Stimulated activated CD4-positive, alpha-beta T cell treated with anti-CD3 and anti-CD28 coated beads, Interleukin-4, amount 100 ng/mL, for 1 hour (primary cell): ENCODE measurements at regions not wholly inside any gene's neighbourhood (a gene's known extent, or its start where the extent isn't known, plus 50 kb on each side); places are given as distances from the start of the nearest gene placed in this dataset.

Experiments used
- DNase-seq: peaks from one replicate; pipeline ENCODE4 v3.0.0-alpha.2; 2020

DNA sequence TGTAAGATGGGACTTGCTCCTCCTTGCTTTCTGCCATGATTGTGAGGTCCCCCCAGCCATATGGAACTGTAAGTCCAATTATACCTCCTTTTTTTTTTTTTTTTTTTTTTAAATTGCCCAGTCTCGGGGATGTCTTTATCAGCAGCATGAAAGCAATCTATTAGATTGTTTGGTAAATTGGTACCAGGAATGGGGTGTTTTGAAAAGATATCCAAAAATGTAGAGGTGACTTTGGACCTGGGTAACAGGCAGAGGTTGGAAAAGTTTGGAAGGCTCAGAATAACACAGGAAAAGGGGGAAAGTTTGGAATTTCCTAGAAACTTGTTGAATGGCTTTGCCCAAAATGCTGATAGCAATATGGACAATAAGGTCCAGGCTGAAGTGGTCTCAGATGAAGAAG, 545.8 kb upstream of the ALCAM start:
- no peak for DNase-seq

DNA sequence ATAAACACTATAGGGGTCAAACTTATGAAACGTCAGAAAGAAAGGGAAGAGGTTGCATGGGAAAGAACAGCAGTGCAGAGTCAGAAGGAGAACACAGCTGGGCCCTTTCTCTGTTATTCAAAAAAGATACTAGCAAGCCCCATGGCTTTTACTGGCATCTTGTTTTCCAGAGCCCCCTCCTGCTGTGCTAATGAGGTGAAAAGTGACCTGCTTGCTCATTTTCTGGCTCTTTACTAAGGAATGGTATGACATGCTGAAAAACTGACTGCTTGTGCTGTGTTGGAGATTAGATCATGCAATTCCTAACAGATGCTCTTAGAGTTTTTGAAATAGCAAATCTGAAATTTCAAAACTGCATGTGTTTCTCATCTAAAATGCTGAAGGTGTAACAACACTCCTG, 541.6 kb upstream of the ALCAM start:
- DNase-seq = no peak

DNA sequence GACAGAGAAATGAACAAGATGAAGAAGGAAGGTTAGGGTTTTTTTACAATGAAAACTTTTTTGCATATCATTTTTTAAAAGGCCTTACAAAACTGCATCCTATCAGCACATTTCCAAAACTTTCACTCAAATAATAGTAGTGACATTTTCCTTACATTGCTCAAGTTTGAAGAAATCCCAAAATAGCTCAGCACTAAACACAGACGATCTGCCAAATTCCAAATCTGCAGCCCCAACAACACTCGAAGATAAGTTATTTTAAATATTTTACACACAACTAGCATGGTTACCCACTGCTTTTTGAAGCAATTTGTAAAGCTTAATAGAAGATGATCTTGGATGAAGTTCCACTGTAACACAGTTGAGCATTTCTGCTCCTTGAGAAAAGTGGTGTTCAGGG, 535.6 kb upstream of the ALCAM start:
- no peak for DNase-seq

DNA sequence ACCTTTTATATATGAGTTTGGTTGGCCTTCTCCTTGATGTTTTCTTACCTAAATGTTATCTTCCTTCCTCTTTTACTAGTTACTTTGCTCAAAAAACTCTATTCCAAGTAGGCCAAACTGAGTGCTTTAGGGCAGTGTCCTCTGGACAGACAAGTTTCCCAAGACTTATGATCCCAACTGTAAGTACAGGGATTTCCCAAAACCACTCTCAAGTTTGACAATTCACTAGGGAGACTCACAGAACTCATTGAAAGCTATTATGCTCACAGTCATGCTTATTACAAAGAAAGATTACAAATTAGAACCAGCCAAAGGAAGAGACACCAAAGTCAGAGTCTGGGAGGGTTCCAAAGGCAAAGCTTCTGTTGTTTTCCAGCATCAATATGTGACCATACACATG, 534.2 kb upstream of the ALCAM start:
- DNase-seq = no peak

DNA sequence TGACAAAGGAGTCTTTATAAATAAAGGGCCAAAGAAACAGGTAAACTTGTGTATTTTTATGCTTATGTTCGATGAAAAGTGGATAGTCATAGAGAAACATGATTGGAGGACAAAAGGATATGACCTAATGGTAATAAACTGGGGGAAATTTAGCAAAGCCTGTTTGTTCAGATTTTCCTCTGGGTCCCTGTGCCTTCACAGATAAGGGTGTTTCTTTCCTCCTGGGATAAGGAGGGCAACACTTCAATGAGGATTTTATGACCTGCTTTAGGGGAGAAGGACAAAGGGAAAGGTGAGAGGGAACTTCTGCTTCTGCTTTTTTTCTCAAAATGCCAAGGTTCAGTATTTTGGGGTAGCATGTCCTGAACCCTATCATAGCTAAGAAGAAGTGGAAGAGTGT, 531.3 kb upstream of the ALCAM start:
- DNase-seq = no peak

DNA sequence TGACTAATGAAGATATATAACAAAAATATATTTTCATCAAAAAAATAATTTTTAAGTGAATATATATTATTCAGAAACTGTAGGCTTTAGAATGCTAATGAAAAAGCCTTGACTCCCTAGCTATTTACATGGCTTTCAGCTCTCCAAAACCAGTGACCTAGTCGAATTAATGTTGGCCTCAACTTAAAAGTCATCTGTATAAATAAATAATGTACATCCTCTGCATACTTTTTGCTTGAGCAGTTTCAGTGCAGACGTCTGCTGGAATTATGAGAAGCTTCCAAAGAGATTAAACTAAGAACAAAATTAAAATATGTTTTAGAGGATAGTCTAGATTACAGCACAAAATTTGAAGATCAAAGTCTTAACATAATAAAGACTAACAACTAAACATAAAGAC, 520.4 kb upstream of the ALCAM start:
- no peak for DNase-seq

DNA sequence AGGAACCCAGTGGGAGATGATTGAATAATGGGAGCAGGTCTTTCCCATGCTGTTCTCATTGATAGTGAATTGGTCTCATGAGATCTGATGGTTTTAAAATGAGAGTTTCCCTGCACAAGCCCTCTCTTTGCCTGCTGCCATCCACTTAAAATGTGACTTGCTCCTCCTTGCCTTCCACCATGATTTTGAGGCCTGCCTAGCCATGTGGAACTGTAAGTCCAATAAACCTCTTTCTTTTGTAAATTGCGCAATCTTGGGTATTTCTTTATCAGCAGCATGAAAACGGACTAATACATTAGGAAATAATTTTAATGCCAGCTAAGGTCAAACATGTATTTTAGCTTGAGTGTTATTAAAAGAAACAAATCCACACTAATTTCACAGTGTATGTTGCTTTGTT, 517.6 kb upstream of the ALCAM start:
- DNase-seq = no peak

DNA sequence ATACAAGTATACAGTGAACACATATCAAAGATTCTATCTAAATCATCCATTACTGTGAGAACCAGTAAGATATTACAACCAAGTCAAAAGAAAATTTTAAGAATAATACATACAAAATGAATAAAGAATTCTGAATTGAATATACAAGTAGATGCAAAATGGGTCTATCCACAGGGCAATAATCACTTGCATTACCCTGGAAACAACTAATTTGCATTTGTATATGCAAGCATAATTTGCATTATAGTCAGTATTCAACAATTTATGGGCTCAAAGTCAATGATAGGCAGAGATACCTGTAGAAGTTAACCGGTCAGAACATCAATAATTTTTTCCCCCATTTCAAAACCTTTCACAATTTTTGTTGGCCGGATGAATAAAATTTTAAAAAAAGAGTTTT, 512.2 kb upstream of the ALCAM start:
- no peak for DNase-seq

DNA sequence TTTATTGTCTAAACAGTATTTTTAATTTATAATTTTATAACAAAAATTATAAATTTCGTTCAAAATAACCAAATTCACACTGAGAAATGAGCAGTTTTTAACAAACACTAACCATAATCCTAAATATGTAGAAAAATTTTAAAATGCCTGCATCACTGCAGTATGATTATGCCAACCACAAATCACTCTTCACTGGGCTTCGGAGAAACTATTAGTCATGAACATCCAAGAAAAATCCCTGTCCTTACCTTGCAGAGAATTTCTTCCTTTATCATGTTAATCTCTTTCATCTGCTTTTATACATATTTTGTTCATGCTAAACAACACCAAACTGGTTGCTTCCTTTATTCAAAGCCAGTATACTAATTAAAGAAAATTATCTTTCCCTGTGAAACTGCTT, 511.0 kb upstream of the ALCAM start:
- DNase-seq = no peak

DNA sequence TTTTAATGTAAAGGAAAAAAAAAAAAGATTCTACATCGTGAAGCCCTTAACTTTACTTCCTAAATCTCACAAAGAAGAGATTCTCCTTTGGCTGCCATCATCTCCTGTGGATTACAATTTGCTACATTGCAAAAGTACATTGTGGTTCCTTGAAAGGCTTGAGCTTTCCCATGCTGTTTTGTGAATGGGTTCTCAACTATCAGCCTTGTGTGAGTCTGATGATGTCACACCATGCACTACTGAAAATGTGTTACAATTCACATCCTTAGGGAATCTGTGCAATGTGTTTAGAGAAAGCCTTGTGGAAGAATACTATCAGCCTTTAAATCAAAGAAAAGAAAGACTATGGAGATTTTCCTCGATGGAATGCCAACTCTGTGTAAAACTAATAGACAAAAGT, 510.0 kb upstream of the ALCAM start:
- no peak for DNase-seq

DNA sequence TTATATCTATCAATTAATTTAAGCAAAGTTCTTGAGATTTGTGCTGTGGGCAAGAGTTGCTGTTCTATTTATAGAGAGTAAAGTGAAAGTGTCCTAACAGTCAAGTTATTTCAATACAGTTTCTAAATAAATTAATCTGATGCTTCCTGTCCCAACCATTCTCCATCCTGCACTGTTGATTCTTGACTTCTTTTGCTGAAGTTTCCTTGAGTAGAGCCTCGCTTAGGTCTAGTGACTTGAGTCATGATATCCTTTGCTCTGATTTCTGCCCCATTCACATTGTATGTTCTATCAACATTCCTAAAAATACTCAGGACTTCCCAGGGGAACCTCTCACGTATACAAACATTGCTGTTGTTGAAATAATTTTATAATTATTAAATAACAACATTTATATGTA, 498.4 kb upstream of the ALCAM start:
- DNase-seq = no peak

DNA sequence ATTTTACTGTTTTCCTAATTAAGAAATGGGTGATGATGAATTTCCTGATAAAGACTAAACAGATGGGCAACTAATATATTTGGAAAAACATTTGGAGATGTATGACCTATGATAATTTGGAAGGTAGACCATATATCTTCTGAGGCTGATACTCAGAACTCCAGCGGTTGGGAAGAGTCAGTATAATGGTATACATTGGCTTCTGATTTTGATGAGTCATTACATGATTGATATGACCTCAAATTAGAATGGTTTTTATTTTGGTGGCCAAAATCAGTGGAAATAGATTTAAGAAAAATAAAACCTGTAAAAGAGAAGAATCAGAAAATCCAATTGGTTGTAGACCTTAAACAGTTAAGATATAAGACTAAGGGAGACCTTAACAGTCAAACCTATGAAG, 496.4 kb upstream of the ALCAM start:
- no peak for DNase-seq

DNA sequence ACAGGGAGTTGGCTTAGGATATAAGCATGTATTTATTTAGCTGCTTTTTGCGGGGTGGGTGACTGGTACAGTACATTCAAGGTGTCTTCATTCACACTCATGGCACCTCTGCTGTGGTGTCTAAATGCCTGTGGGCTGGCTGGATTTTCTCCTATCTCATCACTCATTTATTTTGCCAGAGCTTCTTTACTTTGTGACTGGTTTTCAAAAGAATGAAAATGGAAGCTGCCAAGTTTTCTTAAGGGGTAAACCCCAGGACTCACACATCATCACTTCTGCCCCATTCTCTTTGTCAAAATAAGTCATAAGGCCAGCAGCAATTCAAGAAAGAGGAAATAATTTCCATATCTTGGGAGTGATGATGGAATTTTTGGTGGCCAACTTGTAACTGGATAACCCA, 493.4 kb upstream of the ALCAM start:
- no peak for DNase-seq

DNA sequence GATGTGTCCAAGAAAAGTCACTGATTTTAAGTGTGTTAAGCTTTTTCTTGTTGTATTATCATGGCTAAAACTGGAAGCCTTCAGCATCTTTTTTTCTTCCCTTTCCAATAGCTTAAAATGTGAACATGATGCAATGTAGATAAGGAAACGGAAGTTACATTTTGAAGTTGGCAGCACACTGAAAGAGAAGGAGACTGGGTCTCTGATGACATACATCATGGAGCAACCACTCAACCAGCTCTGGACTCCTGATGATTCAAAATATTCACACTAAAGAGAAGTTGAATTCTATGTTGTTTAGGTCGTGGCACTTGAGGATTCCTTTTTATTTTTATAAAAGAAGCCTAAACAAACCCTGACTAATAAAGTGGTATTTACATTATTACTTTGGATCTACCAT, 488.3 kb upstream of the ALCAM start:
- DNase-seq = no peak

DNA sequence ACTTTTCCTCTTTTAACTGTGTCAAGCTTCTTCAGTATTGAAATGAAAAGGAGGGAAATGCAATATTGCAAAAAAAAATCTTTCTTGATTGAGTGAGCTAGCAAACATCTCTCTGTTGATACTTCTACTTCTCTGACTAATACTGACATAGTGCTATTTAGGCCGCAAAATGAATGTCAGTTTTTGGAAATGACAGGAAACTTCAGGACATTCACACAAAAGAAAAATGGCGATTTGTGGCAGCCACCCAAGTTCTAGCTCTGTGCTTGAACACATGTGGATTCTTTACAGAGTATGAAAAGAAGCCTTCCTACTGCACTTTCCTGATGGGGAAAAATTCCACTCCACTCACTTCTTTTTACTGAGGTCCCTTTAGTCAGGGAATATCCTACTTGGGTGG, 486.8 kb upstream of the ALCAM start:
- no peak for DNase-seq

DNA sequence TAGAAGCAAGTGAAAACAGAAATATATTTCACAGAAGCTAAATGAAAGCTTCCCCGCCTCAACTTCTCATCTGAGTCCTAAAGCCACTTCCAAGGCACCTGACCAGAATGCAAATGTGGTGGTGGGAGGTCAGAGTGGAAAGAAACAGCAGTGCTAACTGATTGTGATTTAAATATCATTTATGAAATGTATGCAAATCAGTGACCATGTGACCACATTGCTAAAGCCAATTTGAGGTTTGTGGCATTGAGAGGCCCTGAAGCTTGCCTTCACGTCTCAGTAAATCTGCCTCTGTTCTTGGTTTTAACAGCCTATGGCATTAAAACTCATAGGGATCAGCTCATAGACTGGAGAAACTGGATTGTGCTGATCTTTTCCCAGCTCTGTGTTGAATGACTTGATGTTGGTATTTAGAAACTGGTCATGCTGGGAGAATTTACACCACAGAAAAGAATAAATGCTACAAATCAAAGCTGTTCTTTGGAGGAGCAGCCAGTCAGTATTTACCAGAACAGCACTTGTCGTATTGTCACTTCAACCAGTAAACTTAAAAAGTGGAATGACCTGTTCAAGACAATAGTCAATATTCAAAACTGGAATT, 481.4 kb upstream of the ALCAM start:
- DNase-seq = no peak

DNA sequence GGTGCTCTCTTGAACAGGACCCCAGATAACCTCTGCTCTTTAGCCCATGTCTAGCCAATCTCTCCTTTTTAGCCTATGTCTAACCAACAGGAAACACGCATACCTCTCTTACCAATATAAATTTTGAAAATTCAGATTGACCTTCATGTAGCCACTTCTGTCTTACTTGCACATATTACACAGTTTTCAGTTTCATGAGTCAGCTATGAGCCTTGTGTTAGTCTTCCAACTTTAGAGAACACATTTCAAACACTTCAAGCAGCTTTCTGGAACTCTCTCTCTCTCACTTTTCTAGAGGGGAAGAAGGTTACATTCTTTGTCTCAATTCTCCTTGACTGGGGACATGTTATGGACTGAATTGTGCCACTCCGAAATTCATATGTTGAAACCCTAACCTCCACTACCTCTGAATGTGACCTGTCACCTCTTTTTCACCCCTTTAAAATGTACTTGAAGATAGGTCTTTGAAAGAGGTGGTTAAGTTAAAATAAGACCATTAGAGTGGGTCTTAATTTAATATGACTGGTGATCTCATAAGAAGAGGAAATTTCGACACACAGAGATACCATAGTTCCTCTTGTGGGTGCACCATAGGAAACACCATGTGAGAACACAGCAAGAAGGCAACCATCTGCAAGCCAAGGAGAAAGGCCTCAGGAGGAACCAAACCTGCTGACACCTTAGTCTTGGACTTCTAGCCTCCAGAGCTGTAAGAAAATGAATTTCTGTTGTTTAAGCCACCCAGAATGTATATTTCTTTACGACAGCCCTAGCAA, 480.3 kb upstream of the ALCAM start:
- no peak for DNase-seq

DNA sequence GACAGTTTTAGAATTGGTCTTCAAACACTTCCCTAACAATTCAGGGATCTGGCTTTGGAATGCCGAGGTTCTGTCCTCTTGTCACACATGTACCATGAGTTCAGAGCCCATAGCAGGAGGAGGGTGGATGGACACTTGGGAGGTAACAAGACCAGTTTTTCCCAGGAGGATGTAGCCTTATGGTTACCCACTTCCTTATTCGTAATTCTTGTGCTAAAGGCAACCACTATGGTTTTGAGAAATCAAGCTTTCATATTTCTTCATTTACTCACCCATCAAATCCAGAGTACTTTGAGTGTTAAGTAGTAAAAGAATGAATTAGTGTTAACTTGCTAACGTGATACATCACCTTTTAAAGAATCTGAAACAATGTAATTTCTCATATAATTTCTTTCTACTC, 479.6 kb upstream of the ALCAM start:
- no peak for DNase-seq

DNA sequence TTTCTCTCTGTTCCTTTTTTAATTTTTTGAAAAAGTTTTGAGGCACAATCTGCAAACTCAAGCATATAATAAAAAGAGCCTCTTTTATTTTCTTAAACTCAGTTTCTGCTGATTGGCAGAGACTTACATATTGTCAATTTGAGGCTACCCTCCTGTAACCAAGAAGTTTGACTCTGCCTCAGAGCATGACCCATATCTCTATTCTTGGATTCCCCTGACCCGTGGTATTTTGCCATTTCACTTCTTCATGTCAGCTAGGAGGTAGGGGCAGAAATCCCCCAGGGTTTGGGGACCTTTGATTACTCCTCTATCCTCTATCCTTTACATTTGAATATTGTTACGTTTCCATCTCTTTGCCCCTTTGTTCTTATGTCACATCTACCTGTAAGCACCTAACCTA, 479.1 kb upstream of the ALCAM start:
- DNase-seq = no peak

DNA sequence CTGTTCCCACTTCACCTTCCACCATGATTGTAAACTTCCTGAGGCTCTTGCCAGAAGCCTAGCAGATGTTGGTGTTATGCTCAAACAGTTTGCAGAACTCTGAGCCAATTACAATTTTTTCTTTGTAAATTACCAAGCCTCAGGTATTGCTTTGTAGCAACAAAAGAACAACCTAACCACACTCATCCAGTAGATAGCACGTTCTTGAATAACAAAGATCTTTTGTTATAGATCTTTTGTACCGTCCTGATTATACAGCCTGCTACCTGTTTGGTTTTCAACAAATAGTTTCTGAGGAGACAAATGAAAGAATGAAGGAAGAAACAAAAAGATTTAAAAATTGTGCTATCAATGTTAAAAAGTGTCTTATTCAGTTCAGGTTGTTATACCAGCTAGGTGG, 474.7 kb upstream of the ALCAM start:
- DNase-seq = no peak

DNA sequence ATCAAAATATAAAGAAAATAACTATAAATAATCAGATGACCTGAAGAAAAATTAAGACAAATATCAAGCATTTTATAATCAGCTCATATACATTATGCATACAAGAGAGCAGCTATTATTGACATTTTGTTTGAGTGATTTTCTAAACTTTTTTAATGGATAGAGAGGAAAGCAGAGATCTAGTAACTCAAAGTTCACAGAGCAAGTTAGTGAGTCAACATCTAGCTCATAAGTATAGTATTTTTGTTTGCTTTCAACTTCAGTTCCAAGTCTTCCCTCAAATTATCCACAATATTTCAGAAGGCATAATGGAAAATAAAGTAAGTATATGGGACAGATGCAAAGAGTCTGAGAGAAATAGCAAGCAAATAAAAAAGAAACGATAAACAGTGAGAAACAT, 470.1 kb upstream of the ALCAM start:
- DNase-seq = no peak

DNA sequence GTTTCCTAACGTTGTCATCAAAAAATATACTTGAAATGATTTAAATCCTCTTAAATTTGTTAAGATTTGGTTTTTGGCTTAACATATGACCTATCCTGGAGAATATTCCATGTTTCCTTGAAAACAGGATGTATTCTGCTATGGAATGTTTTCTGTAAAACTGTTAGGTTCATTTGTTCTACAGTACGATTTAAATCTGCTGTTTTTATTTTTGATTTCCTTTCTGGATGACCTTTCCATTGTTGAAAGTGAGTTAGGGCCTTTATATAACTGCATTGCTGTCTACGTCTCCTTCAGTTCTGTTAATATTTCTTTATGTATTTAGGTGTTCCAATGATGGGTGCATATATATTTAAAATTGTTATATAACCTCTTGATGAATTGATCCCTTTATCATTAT, 465.3 kb upstream of the ALCAM start:
- no peak for DNase-seq

DNA sequence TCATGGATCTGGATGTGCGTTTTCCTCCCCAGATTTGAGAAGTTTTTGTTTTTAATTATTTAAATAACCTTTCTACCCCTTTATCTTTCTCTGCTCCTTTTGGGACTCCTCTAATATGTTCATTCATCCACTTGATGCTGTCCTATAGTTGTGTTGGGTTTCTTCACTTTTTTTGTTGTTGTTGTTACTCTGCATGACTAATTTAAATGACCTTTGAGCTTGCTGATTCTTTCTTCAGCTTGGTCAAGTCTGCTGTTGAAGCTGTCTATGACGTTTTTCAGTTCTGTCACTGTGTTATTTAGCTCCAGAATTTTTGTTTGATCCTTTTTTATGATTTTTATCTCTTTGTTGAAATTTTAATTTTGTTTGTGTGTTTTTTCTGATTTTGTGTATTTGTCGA, 463.6 kb upstream of the ALCAM start:
- DNase-seq = no peak

DNA sequence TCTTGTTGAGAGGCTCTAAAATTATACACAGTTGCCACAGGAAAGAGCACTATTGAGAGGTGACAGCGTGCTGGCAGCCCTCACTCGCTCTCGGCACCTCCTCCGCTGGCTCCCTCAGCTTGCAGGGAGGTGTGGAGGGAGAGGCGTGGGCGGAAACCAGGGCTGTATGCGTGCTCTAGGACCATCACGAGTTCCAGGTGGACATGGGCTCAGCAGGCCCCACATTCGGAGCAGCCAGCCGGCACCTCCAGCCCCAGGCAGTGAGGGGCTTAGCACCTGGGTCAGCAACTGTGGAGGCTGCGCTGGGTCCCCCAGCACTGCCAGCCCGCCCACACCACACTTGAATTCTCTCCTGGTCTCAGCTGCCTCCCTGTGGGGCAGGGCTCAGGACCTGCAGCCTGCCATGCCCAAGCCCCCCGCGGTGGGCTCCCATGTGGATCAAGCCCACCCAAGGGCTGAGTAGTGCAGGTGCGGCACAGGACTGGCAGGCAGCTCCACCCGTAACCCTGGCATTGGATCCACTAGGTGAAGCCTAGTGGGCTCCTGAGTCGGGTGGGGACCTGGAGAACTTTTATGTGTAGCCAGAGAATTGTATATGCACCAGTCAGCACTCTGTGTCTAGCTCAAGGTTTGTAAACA, 460.6 kb upstream of the ALCAM start:
- no peak for DNase-seq

DNA sequence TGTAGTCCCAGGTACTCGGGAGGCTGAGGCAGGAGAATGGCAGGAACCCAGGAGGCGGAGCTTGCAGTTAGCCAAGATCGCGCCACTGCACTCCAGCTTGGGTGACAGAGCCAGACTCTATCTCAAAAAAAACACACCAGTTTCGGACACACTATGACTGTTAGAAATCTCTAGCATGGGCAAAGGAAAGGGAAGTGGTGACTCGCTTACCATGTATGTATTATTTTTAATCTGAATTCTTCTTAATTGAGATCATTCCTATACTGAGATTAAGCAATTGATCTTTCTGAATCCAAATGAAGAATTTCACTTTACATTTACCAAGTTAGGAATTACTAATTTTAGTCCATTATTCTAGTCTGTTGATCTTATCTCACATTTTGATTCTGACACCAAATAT, 459.2 kb upstream of the ALCAM start:
- DNase-seq = no peak
